ENCODE measurements at regions not wholly inside any gene's neighbourhood (a gene's known extent, or its start where the extent isn't known, plus 50 kb on each side); places are given as distances from the start of the nearest gene placed in this dataset.

DNA sequence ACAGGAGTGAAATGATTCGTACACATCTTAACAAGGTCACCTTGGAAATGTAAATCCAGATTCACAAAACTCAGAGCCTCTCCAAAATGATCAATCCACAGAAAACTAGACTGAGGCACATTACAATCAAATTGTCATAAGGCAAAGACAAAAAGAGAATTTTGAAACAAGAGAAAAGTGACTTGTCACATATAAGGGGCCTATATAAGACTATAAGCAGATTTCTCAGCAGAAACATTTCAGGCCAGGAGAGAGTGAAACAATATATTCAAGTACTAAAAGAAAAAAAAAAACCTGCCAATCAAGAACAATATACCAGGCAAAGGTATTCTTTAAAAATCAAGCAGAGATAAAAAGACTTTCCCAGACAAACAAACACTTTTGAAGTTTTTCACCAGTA lies 429.1 kb downstream of the BCAT1 start:
- TF ChIP-seq, protein P1, sequence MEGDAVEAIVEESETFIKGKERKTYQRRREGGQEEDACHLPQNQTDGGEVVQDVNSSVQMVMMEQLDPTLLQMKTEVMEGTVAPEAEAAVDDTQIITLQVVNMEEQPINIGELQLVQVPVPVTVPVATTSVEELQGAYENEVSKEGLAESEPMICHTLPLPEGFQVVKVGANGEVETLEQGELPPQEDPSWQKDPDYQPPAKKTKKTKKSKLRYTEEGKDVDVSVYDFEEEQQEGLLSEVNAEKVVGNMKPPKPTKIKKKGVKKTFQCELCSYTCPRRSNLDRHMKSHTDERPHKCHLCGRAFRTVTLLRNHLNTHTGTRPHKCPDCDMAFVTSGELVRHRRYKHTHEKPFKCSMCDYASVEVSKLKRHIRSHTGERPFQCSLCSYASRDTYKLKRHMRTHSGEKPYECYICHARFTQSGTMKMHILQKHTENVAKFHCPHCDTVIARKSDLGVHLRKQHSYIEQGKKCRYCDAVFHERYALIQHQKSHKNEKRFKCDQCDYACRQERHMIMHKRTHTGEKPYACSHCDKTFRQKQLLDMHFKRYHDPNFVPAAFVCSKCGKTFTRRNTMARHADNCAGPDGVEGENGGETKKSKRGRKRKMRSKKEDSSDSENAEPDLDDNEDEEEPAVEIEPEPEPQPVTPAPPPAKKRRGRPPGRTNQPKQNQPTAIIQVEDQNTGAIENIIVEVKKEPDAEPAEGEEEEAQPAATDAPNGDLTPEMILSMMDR (IDR thresholded peaks at IDR 0.05 in 2 of 3, conservative IDR thresholded peaks at IDR 0.05 in 1 of 3; ENCODE audit: borderline replicate concordance in 1 of 3, insufficient read depth in 1 of 3, low read depth in 2 of 3, low read length in 2 of 3) = no peak
- TF ChIP-seq POLR2AphosphoS5 (IDR thresholded peaks at IDR 0.05; ENCODE audit: low read depth, low read length) = no peak
- TF ChIP-seq, protein P2, sequence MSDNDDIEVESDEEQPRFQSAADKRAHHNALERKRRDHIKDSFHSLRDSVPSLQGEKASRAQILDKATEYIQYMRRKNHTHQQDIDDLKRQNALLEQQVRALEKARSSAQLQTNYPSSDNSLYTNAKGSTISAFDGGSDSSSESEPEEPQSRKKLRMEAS (IDR thresholded peaks at IDR 0.05) = no peak
- TF ChIP-seq POLR2A (IDR thresholded peaks at IDR 0.05; ENCODE audit: borderline replicate concordance, extremely low read depth, insufficient read depth, insufficient read length) = no peak
- no peak for TF ChIP-seq SRF (IDR thresholded peaks at IDR 0.05; ENCODE audit: low read depth)
- TF ChIP-seq EZH2phosphoT487 (IDR thresholded peaks at IDR 0.05; ENCODE audit: borderline replicate concordance) = no peak
- TF ChIP-seq, protein P3, sequence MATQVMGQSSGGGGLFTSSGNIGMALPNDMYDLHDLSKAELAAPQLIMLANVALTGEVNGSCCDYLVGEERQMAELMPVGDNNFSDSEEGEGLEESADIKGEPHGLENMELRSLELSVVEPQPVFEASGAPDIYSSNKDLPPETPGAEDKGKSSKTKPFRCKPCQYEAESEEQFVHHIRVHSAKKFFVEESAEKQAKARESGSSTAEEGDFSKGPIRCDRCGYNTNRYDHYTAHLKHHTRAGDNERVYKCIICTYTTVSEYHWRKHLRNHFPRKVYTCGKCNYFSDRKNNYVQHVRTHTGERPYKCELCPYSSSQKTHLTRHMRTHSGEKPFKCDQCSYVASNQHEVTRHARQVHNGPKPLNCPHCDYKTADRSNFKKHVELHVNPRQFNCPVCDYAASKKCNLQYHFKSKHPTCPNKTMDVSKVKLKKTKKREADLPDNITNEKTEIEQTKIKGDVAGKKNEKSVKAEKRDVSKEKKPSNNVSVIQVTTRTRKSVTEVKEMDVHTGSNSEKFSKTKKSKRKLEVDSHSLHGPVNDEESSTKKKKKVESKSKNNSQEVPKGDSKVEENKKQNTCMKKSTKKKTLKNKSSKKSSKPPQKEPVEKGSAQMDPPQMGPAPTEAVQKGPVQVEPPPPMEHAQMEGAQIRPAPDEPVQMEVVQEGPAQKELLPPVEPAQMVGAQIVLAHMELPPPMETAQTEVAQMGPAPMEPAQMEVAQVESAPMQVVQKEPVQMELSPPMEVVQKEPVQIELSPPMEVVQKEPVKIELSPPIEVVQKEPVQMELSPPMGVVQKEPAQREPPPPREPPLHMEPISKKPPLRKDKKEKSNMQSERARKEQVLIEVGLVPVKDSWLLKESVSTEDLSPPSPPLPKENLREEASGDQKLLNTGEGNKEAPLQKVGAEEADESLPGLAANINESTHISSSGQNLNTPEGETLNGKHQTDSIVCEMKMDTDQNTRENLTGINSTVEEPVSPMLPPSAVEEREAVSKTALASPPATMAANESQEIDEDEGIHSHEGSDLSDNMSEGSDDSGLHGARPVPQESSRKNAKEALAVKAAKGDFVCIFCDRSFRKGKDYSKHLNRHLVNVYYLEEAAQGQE (IDR thresholded peaks at IDR 0.05; ENCODE audit: low read depth) = no peak
- no peak for TF ChIP-seq ZNF274 (IDR thresholded peaks at IDR 0.05; ENCODE audit: low read depth, low read length)
- no peak for TF ChIP-seq CEBPB (IDR thresholded peaks at IDR 0.05; ENCODE audit: low read depth)
- no peak for TF ChIP-seq ZFX (IDR thresholded peaks at IDR 0.05)
- TF ChIP-seq CBX3 (IDR thresholded peaks at IDR 0.05; ENCODE audit: low read depth) = no peak

All from HCT116 (cell line).